ENCODE measurements at regions not wholly inside any gene's neighbourhood (a gene's known extent, or its start where the extent isn't known, plus 50 kb on each side); places are given as distances from the start of the nearest gene placed in this dataset.
"Not testable (repeated sequence)": the region's sequence is repeated elsewhere in the genome, so short reads cannot be mapped to it uniquely, and the experiment has no call there.

- no peak overlapping the region for H3K4me3 ChIP-seq (ENCODE audit: low read depth, low read length)
- DNase-seq (ENCODE audit: low read depth) = no peak
- TF ChIP-seq CTCF (conservative IDR thresholded peaks at IDR 0.05; ENCODE audit: low read depth, low read length) = no peak
These were observed 361.3 kb upstream of the MTNR1B start for GRCh38 chr11:92607969-92608722.

GRCh38 chr11:92611157-92611556 is 358.3 kb upstream of the MTNR1B start:
- no peak overlapping the region for H3K4me3 ChIP-seq (ENCODE audit: low read depth, low read length)
- TF ChIP-seq CTCF (conservative IDR thresholded peaks at IDR 0.05; ENCODE audit: low read depth, low read length) = no peak
- no peak for DNase-seq (ENCODE audit: low read depth)

GRCh38 chr11:92618020-92618419 is 351.4 kb upstream of the MTNR1B start:
- DNase-seq (ENCODE audit: low read depth); H3K4me3 ChIP-seq (ENCODE audit: low read depth, low read length): not testable (repeated sequence)

GRCh38 chr11:92623055-92623454 is 346.4 kb upstream of the MTNR1B start:
- no peak for TF ChIP-seq CTCF (conservative IDR thresholded peaks at IDR 0.05; ENCODE audit: low read depth, low read length)
- no peak for DNase-seq (ENCODE audit: low read depth)
- no peak overlapping the region for H3K4me3 ChIP-seq (ENCODE audit: low read depth, low read length)

GRCh38 chr11:92625894-92626293 is 343.6 kb upstream of the MTNR1B start:
- no peak for TF ChIP-seq CTCF (conservative IDR thresholded peaks at IDR 0.05; ENCODE audit: low read depth, low read length)
- no peak overlapping the region for H3K4me3 ChIP-seq (ENCODE audit: low read depth, low read length)
- DNase-seq (ENCODE audit: low read depth) = no peak

GRCh38 chr11:92626624-92627023 is 342.8 kb upstream of the MTNR1B start:
- H3K4me3 ChIP-seq (ENCODE audit: low read depth, low read length) = no peak overlapping the region
- no peak for DNase-seq (ENCODE audit: low read depth)
- TF ChIP-seq CTCF (conservative IDR thresholded peaks at IDR 0.05; ENCODE audit: low read depth, low read length) = no peak

- peak; percentile 26 for DNase-seq (ENCODE audit: low read depth)
- no peak for TF ChIP-seq CTCF (conservative IDR thresholded peaks at IDR 0.05; ENCODE audit: low read depth, low read length)
- no peak overlapping the region for H3K4me3 ChIP-seq (ENCODE audit: low read depth, low read length)
These were observed 341.7 kb upstream of the MTNR1B start for GRCh38 chr11:92627615-92628256.

Data from choroid plexus epithelial cell (primary cell).